ENCODE measurements at regions not wholly inside any gene's neighbourhood (a gene's known extent, or its start where the extent isn't known, plus 50 kb on each side); places are given as distances from the start of the nearest gene placed in this dataset.
"Not testable (repeated sequence)": the region's sequence is repeated elsewhere in the genome, so short reads cannot be mapped to it uniquely, and the experiment has no call there.

DNA sequence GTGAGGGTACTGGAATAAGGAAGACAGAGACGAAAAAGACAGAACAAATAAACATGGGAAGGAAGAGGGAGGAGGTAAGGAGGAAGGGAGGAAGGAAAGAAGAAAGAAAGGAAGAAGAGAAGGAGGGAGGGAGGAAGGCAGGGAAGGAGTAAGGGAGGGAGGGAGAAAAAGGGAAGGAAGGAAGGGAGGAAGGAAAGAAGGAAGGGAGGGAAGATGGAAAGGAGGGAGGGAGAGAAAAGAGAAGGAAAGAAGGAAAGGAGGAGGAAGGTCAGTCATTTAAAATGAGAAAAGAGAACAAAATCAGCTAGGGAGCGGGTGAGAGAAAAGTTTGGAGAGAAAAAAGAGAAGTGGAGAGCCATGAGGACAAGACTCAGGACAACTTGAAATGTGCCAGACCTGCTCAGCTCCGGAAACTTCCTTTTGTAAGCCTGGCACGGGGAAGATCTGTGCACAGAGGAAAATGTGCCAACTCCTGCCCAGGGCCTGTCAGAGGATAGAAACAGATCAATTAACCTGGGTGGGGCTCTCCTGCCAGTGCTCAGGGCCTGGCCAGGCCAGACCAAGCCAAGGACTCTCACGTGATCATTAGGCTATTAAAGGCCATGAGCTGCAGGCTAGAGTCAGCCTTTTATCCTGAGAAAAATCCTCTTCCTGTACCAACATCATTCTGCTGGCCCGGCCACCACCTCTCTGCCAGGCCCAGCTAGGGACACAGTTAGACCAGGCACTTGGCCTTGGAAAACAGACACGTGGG, 50.1 kb upstream of the BCL6 start:
- no peak for DNase-seq (ENCODE audit: low read depth)

DNA sequence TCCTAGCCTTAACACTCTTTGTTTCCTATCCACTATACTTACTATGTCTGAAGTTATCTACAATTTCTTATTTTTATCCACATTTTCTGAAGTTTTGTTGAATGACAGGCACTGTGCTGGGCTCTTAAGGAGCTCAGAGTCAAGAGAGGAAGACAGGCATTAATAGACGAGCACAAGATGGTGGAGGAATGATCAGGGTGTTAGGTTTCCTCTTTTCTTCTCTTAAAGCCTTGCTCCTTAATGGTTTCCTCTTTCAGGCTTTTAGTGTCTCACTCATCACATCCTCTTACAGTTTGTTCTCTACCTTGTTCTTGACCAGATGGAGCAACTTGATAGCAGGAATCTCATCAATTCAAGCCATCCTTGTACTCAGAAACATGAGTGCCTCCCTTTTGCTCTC, 52.9 kb upstream of the BCL6 start:
- DNase-seq (ENCODE audit: low read depth), result no peak

DNA sequence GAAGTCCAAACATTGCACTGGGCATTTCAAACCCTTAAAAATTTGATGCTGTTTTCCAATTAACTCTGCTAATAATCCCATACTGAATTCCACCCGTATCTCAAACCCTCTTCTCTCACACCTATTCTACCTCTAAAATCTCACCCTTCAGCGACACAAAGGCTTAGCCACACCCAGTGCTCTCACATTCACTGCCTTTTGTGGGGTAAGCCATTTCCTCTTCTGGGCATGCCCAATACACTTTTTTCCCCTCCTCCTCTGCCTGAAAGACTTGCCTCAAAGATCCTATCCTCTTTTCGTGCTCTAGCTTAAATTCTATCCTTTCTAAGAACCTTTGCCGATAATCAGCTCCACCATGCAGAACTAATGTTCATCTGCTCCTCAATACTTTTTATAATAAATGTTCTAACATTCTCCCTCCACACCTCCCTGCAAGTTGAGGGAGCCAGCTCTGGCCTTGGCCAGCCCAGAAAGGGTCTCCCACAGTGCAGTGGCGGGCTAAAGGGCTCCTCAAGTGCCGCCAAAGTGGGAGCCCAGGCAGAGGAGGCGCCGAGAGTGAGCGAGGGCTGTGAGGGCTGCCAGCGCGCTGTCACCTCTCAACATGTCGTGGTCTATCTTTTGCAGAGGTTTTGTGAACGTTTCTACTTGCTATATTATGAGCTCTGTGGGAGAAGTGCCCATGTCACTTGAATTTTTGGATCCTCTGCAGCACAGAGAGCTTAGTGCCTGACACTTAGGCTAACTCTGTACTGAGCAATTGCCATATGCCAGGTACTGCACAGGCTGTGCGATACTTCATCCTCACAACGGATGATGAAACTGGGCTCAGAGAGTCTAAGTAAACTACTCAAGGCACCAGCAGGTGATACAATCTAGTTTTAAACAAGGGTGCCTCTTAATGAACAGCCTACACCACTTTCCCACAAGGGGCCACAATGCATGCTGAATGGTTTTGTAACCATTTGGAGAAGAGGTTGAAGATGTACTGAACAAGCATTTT, 53.6 kb upstream of the BCL6 start:
- no peak for DNase-seq (ENCODE audit: low read depth)

DNA sequence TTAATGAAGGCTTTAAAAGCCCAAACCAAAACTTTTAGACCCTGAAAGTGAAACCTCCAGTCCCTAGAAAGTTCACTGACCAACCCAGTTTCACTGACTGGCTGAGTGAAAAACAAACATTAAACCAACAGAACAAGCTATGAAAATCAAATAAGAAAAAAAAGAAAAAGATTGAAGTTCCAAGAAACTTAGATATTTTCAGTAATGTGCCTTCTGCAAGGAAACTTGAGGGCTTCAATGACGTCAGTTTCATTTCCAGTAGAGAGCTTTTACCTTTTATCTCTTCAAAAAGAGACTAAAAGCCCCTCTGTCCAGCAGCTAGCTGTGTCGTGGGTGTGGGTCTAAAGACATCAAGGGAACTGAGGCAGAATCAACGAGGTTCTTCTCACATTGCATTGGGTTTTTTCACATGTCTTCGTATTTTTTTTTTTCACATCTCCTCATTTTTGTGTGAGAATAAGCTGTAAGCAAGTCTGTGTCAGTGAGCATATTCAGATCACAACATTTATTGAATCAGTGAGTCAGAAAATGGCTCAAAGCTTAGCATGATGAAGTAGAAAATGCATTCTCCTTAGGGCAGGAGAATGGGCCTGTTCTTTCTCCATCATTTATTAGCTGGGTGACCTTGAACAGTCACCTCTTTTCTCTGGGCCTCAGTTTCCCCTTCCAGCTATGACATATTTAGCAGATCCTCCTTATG, 54.8 kb upstream of the BCL6 start:
- DNase-seq (ENCODE audit: low read depth), result no peak

DNA sequence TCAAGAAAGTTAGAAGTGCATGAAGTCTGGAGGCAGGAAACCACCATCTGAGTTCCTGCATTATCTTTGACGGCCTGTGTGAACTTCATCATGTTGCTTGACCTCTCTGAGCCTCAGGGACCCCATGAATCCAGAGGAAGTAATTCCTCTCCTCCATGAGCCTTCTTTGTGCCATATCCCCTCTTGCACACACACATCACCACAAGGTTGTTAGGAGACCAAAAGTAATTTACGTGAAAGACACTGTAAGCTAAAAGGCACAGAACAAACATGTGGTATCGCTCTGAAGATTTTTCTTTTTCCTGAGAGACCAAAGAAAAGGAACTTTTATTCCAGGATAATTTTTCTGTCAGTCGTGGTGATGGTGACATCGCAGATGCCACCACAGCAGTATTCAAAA, 55.9 kb upstream of the BCL6 start:
- no peak for DNase-seq (ENCODE audit: low read depth)

DNA sequence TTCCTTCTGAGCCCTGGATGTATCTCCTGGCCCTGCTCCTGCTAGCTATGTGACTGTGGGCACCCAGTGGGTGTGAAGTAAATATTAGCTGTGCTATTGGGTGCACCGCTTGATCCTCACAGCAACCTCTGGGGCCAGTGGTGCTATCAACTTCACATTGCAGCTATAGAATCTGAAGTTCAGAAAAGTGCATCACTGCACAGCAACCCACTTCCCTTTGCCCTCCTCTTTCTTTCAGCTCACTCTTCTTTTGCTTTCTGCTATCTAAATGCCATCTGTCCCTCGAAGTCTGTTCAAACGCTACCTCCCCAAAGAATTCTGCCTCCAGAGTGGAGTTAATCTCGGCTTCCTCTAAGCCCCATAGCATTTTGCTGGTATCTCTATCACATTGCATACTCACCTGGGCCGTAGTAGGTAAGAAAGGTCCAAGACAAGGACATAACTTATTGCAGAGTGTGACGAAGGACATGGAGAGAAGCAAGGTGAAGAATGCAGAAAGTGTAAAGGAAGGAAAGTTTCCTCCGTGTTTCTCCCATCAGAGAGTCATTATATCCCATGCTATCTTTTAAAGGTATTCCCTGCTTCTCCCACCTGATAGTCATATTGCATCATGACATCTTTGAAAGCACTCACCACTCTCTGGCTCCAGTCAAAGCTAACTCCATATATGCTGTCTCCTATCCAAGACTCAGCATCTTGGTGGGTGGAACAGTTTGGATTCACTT, 57.1 kb upstream of the BCL6 start:
- no peak for DNase-seq (ENCODE audit: low read depth)

DNA sequence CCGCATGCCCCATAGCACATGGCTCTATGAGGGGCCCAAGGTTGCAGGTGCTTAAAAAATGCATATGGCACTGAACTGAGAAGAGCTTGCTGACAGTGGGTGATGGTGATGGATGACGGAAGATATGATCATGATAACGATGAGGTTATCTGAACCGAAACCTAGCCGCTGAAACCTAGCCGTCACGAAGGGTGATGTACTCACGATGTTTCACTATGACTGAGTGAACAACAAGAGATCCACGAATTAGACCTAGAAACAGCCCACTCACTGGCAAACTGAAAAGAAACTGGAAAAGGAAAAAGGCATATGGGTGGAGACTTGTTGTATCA, 57.6 kb upstream of the BCL6 start:
- peak; percentile 23 for DNase-seq (ENCODE audit: low read depth)

DNA sequence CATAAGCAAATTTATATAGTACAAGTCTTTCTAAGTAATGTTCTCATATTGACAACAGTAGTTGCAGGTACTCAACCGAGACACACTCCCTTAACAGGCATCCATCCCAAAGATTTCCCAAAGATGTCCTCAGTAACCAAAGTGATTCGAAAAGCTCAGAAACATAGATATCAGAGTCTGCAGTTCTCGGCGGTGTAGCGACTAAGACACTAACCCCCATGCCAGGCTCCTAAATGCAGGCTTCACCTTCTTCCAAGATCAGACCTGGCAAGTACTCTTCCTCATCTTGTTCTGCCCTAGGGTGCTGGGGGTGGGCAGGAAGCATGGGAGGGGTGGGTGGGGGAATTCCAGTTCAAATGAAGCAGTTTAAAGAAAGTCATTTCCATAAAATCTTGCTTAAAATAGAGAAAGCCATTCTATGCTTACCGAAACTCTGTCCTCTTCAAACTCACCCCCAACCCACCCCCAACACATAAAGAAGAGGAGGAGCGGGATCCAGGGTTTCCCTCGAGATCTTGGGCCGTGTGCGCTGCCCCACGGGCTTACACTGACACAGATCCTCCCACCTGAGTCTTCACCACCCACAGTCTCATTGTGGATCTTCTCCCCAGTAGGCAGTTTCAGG, 59.0 kb upstream of the BCL6 start:
- DNase-seq (ENCODE audit: low read depth), result no peak

DNA sequence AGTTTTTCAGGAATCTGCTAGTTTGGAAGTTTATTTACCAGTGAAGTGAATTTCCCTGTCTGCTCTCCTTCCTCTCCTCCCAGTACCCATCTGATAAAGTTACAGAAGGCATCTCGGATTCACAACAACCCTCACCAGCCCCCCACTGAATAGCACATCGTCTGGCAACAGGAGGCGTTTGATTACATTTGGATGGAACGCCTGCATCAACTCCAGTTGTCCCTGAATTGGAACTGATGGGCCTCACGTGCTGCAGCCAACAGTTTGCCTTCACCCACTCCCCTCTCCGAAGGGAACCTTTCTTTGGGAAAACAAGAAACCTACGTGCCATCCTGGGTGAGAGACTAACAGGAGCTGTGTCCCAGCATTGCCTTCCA, 59.5 kb upstream of the BCL6 start:
- DNase-seq (ENCODE audit: low read depth), result no peak

DNA sequence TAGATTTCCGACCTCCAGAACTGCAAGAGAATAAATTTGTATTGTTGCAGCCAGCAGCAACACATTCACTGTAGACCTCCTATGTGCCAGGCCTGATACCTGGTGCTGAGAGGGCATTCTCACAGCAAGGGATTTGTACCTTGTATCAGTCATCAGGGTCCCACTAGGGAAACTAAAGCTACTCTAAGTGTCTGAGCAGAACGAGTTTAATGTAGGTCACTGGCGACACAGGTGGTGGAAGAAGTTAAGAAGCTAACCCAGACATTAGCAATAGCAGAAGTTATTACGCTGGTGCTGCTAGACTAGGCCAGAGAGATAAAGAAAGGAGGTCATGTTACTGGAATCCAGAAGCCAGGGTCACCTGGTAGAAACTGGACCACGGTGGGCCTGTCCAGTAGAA, 60.5 kb upstream of the BCL6 start:
- no peak for DNase-seq (ENCODE audit: low read depth)

DNA sequence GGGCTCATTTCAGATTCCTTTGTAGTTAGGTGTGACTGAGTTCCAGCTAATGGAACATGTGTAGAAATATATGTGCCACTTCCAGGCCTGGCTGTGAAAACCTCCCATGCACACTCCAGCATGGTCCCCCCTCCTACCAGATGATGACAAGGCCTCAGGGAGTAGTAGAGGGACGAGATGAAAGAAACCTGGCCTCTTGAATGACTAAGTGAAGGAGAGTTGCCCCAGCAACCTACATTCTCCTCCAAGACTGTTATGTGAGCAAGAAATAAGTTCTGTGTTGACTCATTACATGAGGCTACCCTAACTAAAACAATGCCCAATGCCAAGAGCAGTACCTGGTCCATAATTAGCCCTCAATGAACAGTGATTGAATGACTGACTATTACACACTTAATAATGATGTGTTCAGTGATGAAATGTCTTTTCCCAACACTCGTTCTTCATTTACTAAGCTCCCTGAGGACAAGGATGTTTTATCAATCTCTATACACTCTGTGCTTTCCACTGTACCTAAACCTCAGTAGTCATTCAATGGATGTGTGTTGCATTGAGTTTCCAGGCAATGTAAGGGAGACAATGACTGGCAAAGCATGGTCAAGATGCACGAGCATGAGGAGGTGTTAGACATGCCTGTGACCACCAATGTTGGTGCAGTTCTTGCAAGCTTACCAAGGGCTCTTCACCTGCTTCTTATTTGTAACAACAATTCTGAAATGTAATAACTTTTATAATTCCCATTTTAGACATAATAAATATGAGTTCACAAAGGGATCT, 62.0 kb upstream of the BCL6 start:
- DNase-seq (ENCODE audit: low read depth), result no peak

DNA sequence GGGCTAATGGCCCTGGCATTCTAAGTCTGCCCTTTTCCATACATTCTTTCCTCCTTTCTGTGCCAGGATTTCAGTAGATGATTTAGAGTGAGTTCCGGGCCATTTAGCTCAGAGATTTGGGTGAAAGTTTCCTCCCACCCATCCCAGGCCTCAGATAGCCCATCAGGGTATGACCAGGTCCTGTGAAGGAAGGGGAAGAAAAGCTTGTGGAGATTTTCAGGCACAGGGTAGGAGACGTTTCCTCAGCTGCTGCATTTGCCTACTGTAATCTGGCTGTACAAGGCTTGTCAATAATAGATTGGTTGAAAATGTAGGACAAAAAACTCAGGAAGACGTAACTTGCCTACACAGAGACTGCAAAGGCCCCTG, 63.2 kb upstream of the BCL6 start:
- no peak for DNase-seq (ENCODE audit: low read depth)

DNA sequence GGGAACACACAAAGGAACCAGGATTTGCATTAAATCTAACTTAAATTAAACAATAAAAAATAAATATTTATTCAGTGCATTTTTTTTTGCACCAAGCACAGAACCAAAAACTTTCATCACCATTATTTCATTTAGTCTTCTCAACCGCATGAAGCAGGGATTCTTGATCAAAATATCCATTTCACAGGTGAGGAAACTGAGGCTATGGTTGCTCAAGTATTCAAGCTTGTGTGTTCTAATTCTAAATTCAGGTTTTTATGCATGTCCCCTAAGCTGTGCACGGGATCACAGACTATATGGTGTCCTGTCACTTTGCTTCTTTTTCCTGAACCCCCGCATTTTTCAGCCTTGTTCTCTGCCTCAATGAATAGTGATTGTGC, 64.3 kb upstream of the BCL6 start:
- DNase-seq (ENCODE audit: low read depth), result no peak

DNA sequence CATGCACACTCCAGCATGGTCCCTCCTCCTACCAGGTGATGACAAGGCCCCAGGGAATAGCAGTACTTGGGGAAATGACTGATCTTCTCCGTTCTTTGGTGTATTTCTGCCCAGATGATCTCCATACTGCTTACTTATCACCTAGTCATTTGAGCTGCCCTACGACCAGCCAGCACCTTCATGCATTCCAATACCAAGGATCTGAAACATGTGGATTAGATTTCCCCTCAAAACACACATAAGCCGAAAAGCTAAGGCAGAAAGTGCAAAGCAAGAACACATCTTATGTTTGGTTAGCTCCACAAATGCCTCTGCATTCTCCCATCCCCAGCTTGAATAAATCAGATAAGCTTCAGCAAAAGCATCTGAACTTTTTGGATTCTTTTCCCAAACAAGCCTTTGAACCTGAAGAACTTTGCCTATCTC, 64.8 kb upstream of the BCL6 start:
- DNase-seq (ENCODE audit: low read depth), result no peak

DNA sequence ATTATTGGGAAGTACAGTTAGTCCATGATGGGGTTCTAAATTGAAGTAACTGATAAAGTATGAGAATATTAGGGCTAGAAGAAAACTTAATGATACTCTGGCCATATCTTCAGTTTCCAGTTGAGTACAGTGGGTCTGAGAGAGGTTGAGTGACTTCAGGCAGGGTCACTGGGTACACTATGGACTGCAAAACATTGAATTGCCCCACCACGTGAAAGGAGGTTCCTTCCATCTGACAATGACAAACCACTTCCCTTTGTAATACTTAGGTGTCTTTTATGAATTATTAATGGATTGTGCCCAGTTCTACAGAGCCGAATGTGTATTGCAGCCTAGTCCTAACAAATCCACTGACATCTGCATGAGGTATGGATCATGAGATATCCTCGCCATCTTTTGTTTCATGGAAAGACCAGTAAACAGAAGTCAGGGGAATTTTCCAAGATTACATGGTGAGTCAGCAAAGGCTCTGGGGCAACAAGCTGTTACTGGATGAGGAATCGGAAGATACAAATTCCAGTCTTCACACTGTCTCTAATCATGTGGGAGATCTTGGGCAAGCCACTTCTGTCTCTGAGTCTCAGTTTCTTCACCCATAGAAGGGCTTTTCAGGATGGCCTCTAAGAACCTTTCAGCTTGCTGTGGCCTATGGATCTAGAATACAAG, 66.5 kb upstream of the BCL6 start:
- DNase-seq (ENCODE audit: low read depth), result no peak

DNA sequence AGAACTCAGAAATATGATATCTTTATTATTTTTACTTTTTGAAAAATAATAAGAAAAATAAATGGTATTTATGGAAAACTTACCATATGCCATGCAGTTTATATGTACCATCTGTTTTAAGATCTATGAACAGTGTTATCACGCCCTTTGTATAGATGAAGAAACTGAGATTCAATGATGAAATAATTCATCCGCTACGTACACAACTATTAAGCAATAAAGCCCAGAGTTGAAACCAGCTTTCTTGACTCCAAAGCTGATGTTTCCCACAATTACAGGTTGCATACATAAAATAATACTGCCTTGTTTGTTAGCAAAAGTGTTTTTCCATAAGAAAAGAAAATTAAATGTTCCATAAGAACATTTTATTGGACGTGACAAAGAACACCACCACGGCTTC, 67.2 kb upstream of the BCL6 start:
- DNase-seq (ENCODE audit: low read depth), result no peak

DNA sequence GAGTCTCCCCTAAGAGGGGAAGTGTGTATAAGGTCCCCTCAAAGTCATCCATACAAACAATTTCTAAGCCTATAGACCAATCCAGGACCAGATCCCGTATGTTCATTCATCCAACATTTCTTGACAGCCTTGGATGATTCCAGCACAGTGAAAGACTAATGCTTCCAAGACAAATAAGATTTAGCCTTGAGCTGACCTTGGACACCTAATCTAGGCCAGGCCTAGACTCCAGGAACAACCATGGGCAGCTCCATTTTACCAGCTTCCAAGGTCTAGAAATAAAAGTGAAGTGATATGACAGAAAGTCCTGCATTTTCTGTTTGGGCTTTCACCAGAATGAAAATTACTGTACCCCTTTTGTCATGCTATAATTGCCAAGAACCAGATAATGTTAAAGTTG, 67.9 kb upstream of the BCL6 start:
- no peak for DNase-seq (ENCODE audit: low read depth)

DNA sequence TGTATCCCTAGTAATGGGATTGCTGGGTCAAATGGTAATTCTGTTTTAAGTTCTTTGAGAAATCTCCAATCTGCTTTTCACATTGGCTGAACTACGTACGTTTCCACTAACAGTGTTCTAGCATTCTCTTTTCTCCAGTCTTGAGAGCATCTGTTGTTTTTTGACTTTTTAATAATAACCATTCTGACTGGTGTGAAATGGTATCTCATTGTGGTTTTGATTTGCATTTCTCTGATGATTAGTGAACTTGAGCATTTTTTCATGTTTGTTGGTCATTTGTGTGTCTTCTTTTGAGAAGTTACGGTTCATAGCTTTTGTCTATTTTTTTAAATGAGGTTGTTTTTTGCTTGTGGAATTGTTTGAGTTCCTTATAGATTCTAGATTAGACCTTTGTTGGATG, 72.5 kb upstream of the BCL6 start:
- not testable (repeated sequence) for DNase-seq (ENCODE audit: low read depth)

DNA sequence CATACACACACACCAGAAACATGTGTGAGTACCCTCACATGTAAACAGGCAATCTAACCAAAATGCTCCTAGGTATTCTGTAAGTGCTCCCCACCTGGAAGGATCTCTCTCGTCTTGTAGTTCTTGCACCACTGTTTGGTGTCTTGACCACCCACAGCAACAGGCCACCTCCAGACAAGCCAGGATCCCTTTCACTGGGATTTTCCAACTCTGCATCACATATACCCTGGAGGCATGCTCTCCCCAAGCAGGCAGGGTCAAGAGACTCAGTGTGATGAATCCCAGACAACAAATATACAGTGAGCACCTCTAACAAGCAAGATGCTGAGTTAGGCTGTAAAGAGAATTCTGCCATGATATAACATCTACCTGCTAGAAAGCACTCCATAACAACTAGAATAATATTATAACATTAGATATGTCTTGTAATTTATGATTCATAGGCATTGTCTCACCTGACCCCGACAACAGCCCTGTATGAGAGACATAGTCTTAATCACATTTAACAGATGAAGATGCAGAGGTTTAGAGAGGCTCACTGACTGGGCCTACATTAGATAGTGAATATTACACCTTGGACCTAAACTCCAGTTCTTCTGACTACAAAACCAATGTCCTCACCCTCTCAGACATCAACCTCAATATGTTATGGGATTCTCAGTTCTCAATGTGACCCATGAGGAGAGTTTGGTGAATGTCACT, 76.5 kb upstream of the BCL6 start:
- DNase-seq (ENCODE audit: low read depth), result no peak

DNA sequence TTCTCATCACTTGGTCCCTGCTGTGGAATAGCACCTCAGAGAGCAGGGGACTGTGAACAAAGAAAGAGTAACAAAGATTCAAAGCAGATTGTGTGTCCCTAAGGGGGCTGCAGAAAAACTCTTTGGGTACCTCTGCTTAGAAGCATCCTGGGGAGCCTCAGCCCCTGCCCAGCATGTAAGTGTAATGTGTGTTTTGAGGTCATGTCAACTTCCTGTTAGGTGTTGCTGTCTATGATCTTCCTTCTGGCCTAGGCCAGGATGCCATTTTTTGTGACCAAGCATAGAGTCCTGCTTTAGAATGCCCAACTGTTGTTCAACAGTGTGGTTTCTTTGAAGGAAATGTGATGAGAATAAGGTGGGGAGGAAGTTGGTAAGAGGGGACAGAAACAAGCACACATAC, 77.1 kb upstream of the BCL6 start:
- no peak for DNase-seq (ENCODE audit: low read depth)

Data from stimulated activated CD8-positive, alpha-beta memory T cell treated with anti-CD3 and anti-CD28 coated beads, Interleukin-12 subunit alpha, Interleukin-12 subunit beta, amount 100 ng/mL, for 1 hour (primary cell).